K562 (cell line): ENCODE measurements at regions not wholly inside any gene's neighbourhood (a gene's known extent, or its start where the extent isn't known, plus 50 kb on each side); places are given as distances from the start of the nearest gene placed in this dataset.

ENCODE experiments used
- ATAC-seq: fragments of 200-7000 bp; cut with Tn5 transposase; 3 replicates; pipeline ENCODE4 v1.9.1; 2020; ENCODE audit warnings: moderate library complexity
- BruUV-seq: library from RNA; stranded (reverse); fragments of 400-500 nt; replicated peaks from 2 replicates; lab custom pipeline; 2021; lab: Mats Ljungman, UMichigan
- CTCF ChIA-PET: fragments of 300-600 bp; formaldehyde crosslinking; extraction: SDS; loops from one replicate; lab custom pipeline; 2021; ENCODE audit warnings: low intra/inter-chr PET ratio; lab: Yijun Ruan, JAX
- POLR2A ChIA-PET: fragments of 300-600, 350-650 bp; sonication (Branson Sonifier 250); formaldehyde crosslinking; extraction: SDS; loops from one replicate; lab custom pipeline; 2021; ENCODE audit warnings: antibody characterized with exemption, inconsistent platforms; lab: Yijun Ruan, JAX
- DNase-seq, 4 experiments: peaks; one replicate each; pipeline versions ENCODE4 v3.0.0 to v3.0.0-alpha.2; 2011 to 2018; ENCODE audit warnings: low spot score in 3 of 4, mixed read lengths in 3 of 4; ENCODE audit errors: extremely low read depth in 1 of 4
- FAIRE-seq: peaks from 2 replicates; lab custom pipeline; 2011; peaks lifted over from hg19 to GRCh38; lab: Jason Lieb, UNC
- H2AFZ ChIP-seq: 2 replicates; pipeline ENCODE4 v1.6.0; 2011; ENCODE audit warnings: low read depth, low read length, control low read depth, inconsistent platforms
- H3K27ac ChIP-seq: fragments of 200-600 bp; 3 replicates; pipeline ENCODE4 v1.8.0; 2011; ENCODE audit warnings: low read depth, mild to moderate bottlenecking, control low read depth, inconsistent platforms, low read length, moderate library complexity, mixed read lengths; ENCODE audit errors: extremely low read depth
- H3K27me3 ChIP-seq, 2 experiments: fragments of 300-600 bp in 1 of 2; 2 replicates in 1 of 2; 3 replicates in 1 of 2; pipeline versions ENCODE4 v1.6.0 to v1.8.0; 2011; ENCODE audit warnings: inconsistent platforms in 2 of 2, low read length in 2 of 2, mild to moderate bottlenecking in 1 of 2, mixed read lengths in 1 of 2, moderate library complexity in 1 of 2; ENCODE audit not compliant: control insufficient read depth in 2 of 2, insufficient read depth in 2 of 2
- H3K36me3 ChIP-seq: fragments of 300-600 bp; 3 replicates; pipeline ENCODE4 v1.8.0; 2011; ENCODE audit warnings: mild to moderate bottlenecking, low read length, inconsistent platforms; ENCODE audit not compliant: control insufficient read depth, insufficient read depth
- H3K4me1 ChIP-seq, 2 experiments: fragments of 200-600 bp in 1 of 2; replicated peaks in 1 of 2; 2 replicates in 1 of 2; 3 replicates in 1 of 2; pipeline versions ENCODE4 v1.5.1 to v1.8.0; 2011; ENCODE audit warnings: inconsistent platforms in 2 of 2, low read length in 2 of 2, mild to moderate bottlenecking in 1 of 2, mixed read lengths in 1 of 2, moderate library complexity in 1 of 2; ENCODE audit not compliant: control insufficient read depth in 2 of 2, insufficient read depth in 2 of 2
- H3K4me2 ChIP-seq: 2 replicates; pipeline ENCODE4 v1.6.1; 2011; ENCODE audit warnings: low read length, control low read depth, inconsistent platforms, mixed read lengths; ENCODE audit not compliant: insufficient read depth
- H3K4me3 ChIP-seq: fragments of 200-600 bp; sonication (generic), shearing (Covaris generic); 2 replicates; pipeline ENCODE4 v1.5.1; 2016; ENCODE audit warnings: control low read depth, inconsistent platforms
- H3K79me2 ChIP-seq: fragments of 200-600 bp; 3 replicates; pipeline ENCODE4 v1.8.0; 2011; ENCODE audit warnings: low read length, inconsistent platforms; ENCODE audit not compliant: control insufficient read depth, insufficient read depth
- H3K9ac ChIP-seq, 2 experiments: 2 replicates each; pipeline versions ENCODE4 v1.6.0 to v1.6.1; 2011; ENCODE audit warnings: low read depth in 2 of 2, low read length in 2 of 2, control low read depth in 1 of 2, inconsistent platforms in 1 of 2, mild to moderate bottlenecking in 1 of 2, mixed read lengths in 1 of 2; ENCODE audit not compliant: insufficient read depth in 1 of 2
- H3K9me1 ChIP-seq: one replicate; pipeline ENCODE4 v1.6.0; 2011; ENCODE audit warnings: inconsistent platforms, mild to moderate bottlenecking, low read length, moderate library complexity; ENCODE audit not compliant: control insufficient read depth, insufficient read depth
- H3K9me3 ChIP-seq: replicated peaks from 2 replicates; pipeline ENCODE4 v1.5.1; 2011; ENCODE audit warnings: low read depth, low read length, inconsistent platforms; ENCODE audit not compliant: control insufficient read depth, insufficient read depth
- H4K20me1 ChIP-seq: replicated peaks from 2 replicates; pipeline ENCODE4 v1.6.1; 2011; ENCODE audit warnings: low read length, inconsistent platforms, mixed read lengths; ENCODE audit not compliant: control insufficient read depth, insufficient read depth
- CBFA2T3 ChIP-seq: fragments of 450-650 bp; IDR thresholded peaks from 2 replicates; pipeline ENCODE4 v1.6.1; 2017
- CC2D1A ChIP-seq: fragments of 450-650 bp; IDR thresholded peaks from 2 replicates; pipeline ENCODE4 v1.6.1; 2017; ENCODE audit warnings: mild to moderate bottlenecking
- CCAR2 ChIP-seq: fragments of 200-400 bp; formaldehyde crosslinking; IDR thresholded peaks from 2 replicates; pipeline ENCODE4 v1.6.1; 2017; ENCODE audit warnings: mild to moderate bottlenecking, low read depth, low read length
- HMG20A ChIP-seq: fragments of 450-650 bp; formaldehyde crosslinking; conservative IDR thresholded peaks from 2 replicates; pipeline ENCODE4 v1.4.0; 2020; ENCODE audit warnings: mild to moderate bottlenecking, mixed read lengths
- HNRNPUL1 ChIP-seq: fragments of 200-400 bp; formaldehyde crosslinking; IDR thresholded peaks from 2 replicates; pipeline ENCODE4 v1.6.1; 2017; ENCODE audit warnings: low read length
- RFX1 ChIP-seq: fragments of 450-650 bp; IDR thresholded peaks from 2 replicates; pipeline ENCODE4 v1.6.1; 2016; ENCODE audit warnings: mild to moderate bottlenecking, moderate library complexity
- RFX7 ChIP-seq: fragments of 250-450 bp; sonication (Bioruptor Pico); IDR thresholded peaks from 2 replicates; pipeline ENCODE4 v1.5.1; 2021; ENCODE audit warnings: mild to moderate bottlenecking
- SETDB1 ChIP-seq: IDR thresholded peaks from one replicate; pipeline ENCODE4 v1.6.1; 2012; ENCODE audit warnings: low read length, control low read depth, inconsistent platforms
- SREBF1 ChIP-seq: fragments of 150-350 bp; IDR thresholded peaks from 2 replicates; pipeline ENCODE4 v1.6.1; 2014; ENCODE audit warnings: antibody characterized with exemption, low read depth, low read length, borderline replicate concordance
- YY1 ChIP-seq, 3 experiments: IDR thresholded peaks; 2 replicates each; pipeline ENCODE4 v1.6.1; 2011; ENCODE audit warnings: low read length in 2 of 3, mild to moderate bottlenecking in 2 of 3, moderate library complexity in 2 of 3, borderline replicate concordance in 1 of 3, control low read depth in 1 of 3, low read depth in 1 of 3; ENCODE audit not compliant: insufficient read depth in 3 of 3, insufficient replicate concordance in 2 of 3, control insufficient read depth in 1 of 3, insufficient read length in 1 of 3; ENCODE audit errors: extremely low read depth in 1 of 3
- ZBTB7A ChIP-seq: IDR thresholded peaks from 2 replicates; pipeline ENCODE4 v1.6.1; 2011; ENCODE audit warnings: low read depth, mild to moderate bottlenecking, low read length, moderate library complexity, borderline replicate concordance; ENCODE audit not compliant: control insufficient read depth
- ZC3H11A ChIP-seq: IDR thresholded peaks from 2 replicates; pipeline ENCODE4 v1.6.1; 2012; ENCODE audit warnings: low read depth, low read length, improper control_type of control experiment
- ZNF143 ChIP-seq: sonication (generic); formaldehyde crosslinking; IDR thresholded peaks from 2 replicates; pipeline ENCODE4 v1.9.0; 2022; ENCODE audit warnings: mild to moderate bottlenecking, missing genetic modification reagents
- ZNF165 ChIP-seq: fragments of 250-450 bp; sonication (Bioruptor Pico); IDR thresholded peaks from 2 replicates; pipeline ENCODE4 v1.4.0; 2020; ENCODE audit warnings: borderline replicate concordance
- ZNF324 ChIP-seq: fragments of 250-450 bp; sonication (Bioruptor Pico); IDR thresholded peaks from 2 replicates; pipeline ENCODE4 v1.4.0; 2020; ENCODE audit warnings: mild to moderate bottlenecking
- ZNF347 ChIP-seq: fragments of 450-650 bp; formaldehyde crosslinking; IDR thresholded peaks from 2 replicates; pipeline ENCODE4 v1.4.0; 2020; ENCODE audit warnings: low read depth, mild to moderate bottlenecking, moderate library complexity
- WGBS: fragments of 100-300 bp; shearing (Covaris generic); methylation state at CpG from one replicate; pipeline ENCODE4 v1.1.6; 2016; ENCODE audit warnings: low coverage, mixed read lengths; ENCODE audit not compliant: insufficient coverage; ENCODE audit errors: missing lambda C conversion rate; 5-methylcytosine and 5-hydroxymethylcytosine counted together
- in situ Hi-C: fragments of 300-500 bp; cut with MboI; formaldehyde crosslinking; loops from 4 replicates; pipeline ENCODE4 v1.15.0; 2018; ENCODE audit warnings: inconsistent platforms, mixed read lengths
- intact Hi-C: fragments of 100-400 bp; cut with micrococcal nuclease; formaldehyde crosslinking; loops from 2 replicates; pipeline ENCODE4 v1.14.2; 2022
- TF ChIP-seq, protein P1 (sequence below): IDR thresholded peaks from 2 replicates; pipeline ENCODE4 v1.6.1; 2012; ENCODE audit warnings: low read depth, low read length, improper control_type of control experiment, borderline replicate concordance
- TF ChIP-seq, protein P2 (sequence below): fragments of 450-650 bp; IDR thresholded peaks from 2 replicates; pipeline ENCODE4 v1.6.1; 2018; ENCODE audit warnings: mild to moderate bottlenecking, low read depth; ENCODE audit not compliant: partially characterized antibody
- TF ChIP-seq, protein P3 (sequence below): fragments of 250-450 bp; sonication (Bioruptor Pico); IDR thresholded peaks from 2 replicates; pipeline ENCODE4 v1.8.0; 2022; ENCODE audit warnings: moderate library complexity, mild to moderate bottlenecking, inconsistent platforms

DNA sequence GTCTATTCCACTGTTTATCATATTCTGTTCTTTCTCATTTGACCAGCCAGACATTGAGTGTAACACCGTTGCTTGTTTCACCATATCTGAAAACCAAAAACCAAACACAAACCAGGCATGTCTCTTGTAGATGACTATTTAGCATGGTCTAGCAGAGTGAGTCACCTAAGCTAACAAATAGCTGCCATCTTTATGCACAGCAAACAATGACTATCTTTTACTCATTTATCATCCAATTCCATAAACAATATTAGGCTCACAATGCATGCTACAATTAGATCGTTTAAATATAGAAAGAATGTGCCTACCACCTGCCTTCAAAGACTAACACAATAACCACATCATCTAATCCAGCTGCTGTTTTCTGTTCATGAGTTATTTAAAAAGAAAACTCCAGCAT lies 495.4 kb downstream of the PCDH19 start (continued):
- TF ChIP-seq RFX1 (no peak), SREBF1 (no peak), ZNF324 (CRISPR knock-in tag) (no peak)
- TF ChIP-seq, protein P1, sequence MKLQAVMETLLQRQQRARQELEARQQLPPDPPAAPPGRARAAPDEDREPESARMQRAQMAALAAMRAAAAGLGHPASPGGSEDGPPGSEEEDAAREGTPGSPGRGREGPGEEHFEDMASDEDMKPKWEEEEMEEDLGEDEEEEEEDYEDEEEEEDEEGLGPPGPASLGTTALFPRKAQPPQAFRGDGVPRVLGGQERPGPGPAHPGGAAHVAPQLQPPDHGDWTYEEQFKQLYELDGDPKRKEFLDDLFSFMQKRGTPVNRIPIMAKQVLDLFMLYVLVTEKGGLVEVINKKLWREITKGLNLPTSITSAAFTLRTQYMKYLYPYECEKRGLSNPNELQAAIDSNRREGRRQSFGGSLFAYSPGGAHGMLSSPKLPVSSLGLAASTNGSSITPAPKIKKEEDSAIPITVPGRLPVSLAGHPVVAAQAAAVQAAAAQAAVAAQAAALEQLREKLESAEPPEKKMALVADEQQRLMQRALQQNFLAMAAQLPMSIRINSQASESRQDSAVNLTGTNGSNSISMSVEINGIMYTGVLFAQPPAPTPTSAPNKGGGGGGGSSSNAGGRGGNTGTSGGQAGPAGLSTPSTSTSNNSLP: no peak

DNA sequence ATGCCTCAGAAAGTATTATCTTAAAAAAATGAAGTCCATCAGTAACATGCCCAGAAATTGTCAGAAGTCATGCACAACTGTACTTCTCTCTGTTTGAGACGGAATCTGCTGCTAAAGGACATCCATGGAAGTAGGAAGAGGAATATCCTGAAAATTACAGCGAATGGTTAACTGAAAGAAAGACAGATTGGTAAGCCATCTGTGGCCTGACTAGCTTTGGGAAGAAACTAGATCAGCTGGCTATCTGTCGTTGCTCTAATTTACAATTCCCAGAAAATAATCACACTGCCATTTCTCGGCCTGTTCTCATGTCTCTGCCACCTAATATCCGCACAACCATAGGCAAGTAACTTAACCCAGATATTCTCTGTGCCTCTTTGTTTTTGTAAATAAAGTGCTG lies 496.5 kb downstream of the PCDH19 start:
- FAIRE-seq (no peak), ATAC-seq (no peak), DNase-seq (no peak)
- Histone ChIP-seq H3K9ac (no peak overlapping the region), H3K27me3 (no peaks in the 10 kb centered on the region), H3K79me2 (no peaks in the 10 kb centered on the region), H3K9me1 (no peaks in the 10 kb centered on the region), H4K20me1 (no peaks in the 10 kb centered on the region), H3K4me3 (no peak overlapping the region), H2AFZ (no peak overlapping the region), H3K36me3 (no peaks in the 10 kb centered on the region), H3K4me1 (no peaks in the 10 kb centered on the region), H3K27ac (no peak overlapping the region), H3K4me2 (no peak overlapping the region), H3K9me3 (no peaks in the 10 kb centered on the region)
- intact Hi-C loops (no loop called here), in situ Hi-C loops (no loop called here)
- no TSS peak for BruUV-seq
- CTCF ChIA-PET: no interaction called here
- WGBS: 0% methylated on average over 5 of the region's 5 CpGs
- POLR2A ChIA-PET: no interaction called here
- TF ChIP-seq CCAR2: no peak
- no peak for TF ChIP-seq HNRNPUL1
- TF ChIP-seq, protein P2, sequence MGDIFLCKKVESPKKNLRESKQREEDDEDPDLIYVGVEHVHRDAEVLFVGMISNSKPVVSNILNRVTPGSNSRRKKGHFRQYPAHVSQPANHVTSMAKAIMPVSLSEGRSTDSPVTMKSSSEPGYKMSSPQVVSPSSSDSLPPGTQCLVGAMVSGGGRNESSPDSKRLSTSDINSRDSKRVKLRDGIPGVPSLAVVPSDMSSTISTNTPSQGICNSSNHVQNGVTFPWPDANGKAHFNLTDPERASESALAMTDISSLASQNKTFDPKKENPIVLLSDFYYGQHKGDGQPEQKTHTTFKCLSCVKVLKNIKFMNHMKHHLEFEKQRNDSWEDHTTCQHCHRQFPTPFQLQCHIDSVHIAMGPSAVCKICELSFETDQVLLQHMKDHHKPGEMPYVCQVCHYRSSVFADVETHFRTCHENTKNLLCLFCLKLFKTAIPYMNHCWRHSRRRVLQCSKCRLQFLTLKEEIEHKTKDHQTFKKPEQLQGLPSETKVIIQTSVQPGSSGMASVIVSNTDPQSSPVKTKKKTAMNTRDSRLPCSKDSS: no peak
- no peak for TF ChIP-seq ZNF143 (CRISPR knock-in tag)
- no peak for TF ChIP-seq ZNF347
- TF ChIP-seq HMG20A: no peak
- no peak for TF ChIP-seq RFX7 (CRISPR knock-in tag)
- no peak for TF ChIP-seq CC2D1A
- TF ChIP-seq ZNF165 (CRISPR knock-in tag): no peak
- TF ChIP-seq CBFA2T3: no peak
- TF ChIP-seq, protein P3, sequence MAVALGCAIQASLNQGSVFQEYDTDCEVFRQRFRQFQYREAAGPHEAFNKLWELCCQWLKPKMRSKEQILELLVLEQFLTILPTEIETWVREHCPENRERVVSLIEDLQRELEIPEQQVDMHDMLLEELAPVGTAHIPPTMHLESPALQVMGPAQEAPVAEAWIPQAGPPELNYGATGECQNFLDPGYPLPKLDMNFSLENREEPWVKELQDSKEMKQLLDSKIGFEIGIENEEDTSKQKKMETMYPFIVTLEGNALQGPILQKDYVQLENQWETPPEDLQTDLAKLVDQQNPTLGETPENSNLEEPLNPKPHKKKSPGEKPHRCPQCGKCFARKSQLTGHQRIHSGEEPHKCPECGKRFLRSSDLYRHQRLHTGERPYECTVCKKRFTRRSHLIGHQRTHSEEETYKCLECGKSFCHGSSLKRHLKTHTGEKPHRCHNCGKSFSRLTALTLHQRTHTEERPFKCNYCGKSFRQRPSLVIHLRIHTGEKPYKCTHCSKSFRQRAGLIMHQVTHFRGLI: no peak
- TF ChIP-seq SETDB1: no peak
- TF ChIP-seq YY1 (IDR thresholded peaks at IDR 0.05; ENCODE audit: borderline replicate concordance in 1 of 3, control insufficient read depth in 1 of 3, extremely low read depth in 1 of 3, insufficient read depth in 3 of 3, insufficient read length in 1 of 3, insufficient replicate concordance in 2 of 3, low read depth in 1 of 3, low read length in 2 of 3): no peak
- no peak for TF ChIP-seq ZBTB7A
- TF ChIP-seq ZC3H11A: no peak
